ENCODE measurements at regions not wholly inside any gene's neighbourhood (a gene's known extent, or its start where the extent isn't known, plus 50 kb on each side); places are given as distances from the start of the nearest gene placed in this dataset.

GRCh38 chr11:129722529-129722928, 93.1 kb upstream of the TMEM45B start:
- Histone ChIP-seq H3K27me3 (ENCODE audit: insufficient read depth, low read length, poor library complexity) (peaks cover 9% of the 10 kb centered on the region), H3K36me3 (ENCODE audit: insufficient read depth, low read length) (no peaks in the 10 kb centered on the region), H3K27ac (ENCODE audit: low read length) (no peak overlapping the region), H2AFZ (ENCODE audit: low read depth, low read length) (no peak overlapping the region), H4K20me1 (ENCODE audit: insufficient read depth, low read length) (no peaks in the 10 kb centered on the region), H3K4me3 (ENCODE audit: low read depth in 1 of 2, low read length in 2 of 2) (no peak overlapping the region), H3K9me3 (ENCODE audit: insufficient read depth, low read length, severe bottlenecking) (no peaks in the 10 kb centered on the region), H3K4me1 (ENCODE audit: insufficient read depth, low read length) (no peaks in the 10 kb centered on the region), H3K4me2 (ENCODE audit: insufficient read depth, low read length) (no peak overlapping the region), H3K79me2 (ENCODE audit: insufficient read depth, low read length) (no peaks in the 10 kb centered on the region), H3K9ac (ENCODE audit: low read depth, low read length) (no peak overlapping the region)
- no peak for ATAC-seq (ENCODE audit: insufficient read depth, low read depth)
- no peak for DNase-seq
- TF ChIP-seq EZH2 (IDR thresholded peaks at IDR 0.05; ENCODE audit: borderline replicate concordance, low read depth, low read length, severe bottlenecking) (no peak), CTCF (IDR thresholded peaks at IDR 0.05; ENCODE audit: borderline replicate concordance, extremely low read depth, low read length, poor library complexity, severe bottlenecking) (no peak)

GRCh38 chr11:129723146-129723760, 92.4 kb upstream of the TMEM45B start:
- no peak for DNase-seq
- Histone ChIP-seq H3K4me2 (ENCODE audit: insufficient read depth, low read length) (no peak overlapping the region), H3K27me3 (ENCODE audit: insufficient read depth, low read length, poor library complexity) (peaks cover 9% of the 10 kb centered on the region), H3K4me1 (ENCODE audit: insufficient read depth, low read length) (no peaks in the 10 kb centered on the region), H3K9ac (ENCODE audit: low read depth, low read length) (no peak overlapping the region), H3K36me3 (ENCODE audit: insufficient read depth, low read length) (no peaks in the 10 kb centered on the region), H3K79me2 (ENCODE audit: insufficient read depth, low read length) (no peaks in the 10 kb centered on the region), H3K9me3 (ENCODE audit: insufficient read depth, low read length, severe bottlenecking) (no peaks in the 10 kb centered on the region), H4K20me1 (ENCODE audit: insufficient read depth, low read length) (no peaks in the 10 kb centered on the region), H3K4me3 (ENCODE audit: low read depth in 1 of 2, low read length in 2 of 2) (no peak overlapping the region), H2AFZ (ENCODE audit: low read depth, low read length) (no peak overlapping the region), H3K27ac (ENCODE audit: low read length) (no peak overlapping the region)
- ATAC-seq (ENCODE audit: insufficient read depth, low read depth), result no peak
- TF ChIP-seq EZH2 (IDR thresholded peaks at IDR 0.05; ENCODE audit: borderline replicate concordance, low read depth, low read length, severe bottlenecking), result no peak
- TF ChIP-seq CTCF (IDR thresholded peaks at IDR 0.05; ENCODE audit: borderline replicate concordance, extremely low read depth, low read length, poor library complexity, severe bottlenecking), result no peak

GRCh38 chr11:129723761-129724162, 91.9 kb upstream of the TMEM45B start:
- H3K27ac ChIP-seq (ENCODE audit: low read length), result no peak overlapping the region
- no peak overlapping the region for H3K4me2 ChIP-seq (ENCODE audit: insufficient read depth, low read length)
- no peak overlapping the region for H3K9ac ChIP-seq (ENCODE audit: low read depth, low read length)
- no peaks in the 10 kb centered on the region for H3K4me1 ChIP-seq (ENCODE audit: insufficient read depth, low read length)
- no peak for ATAC-seq (ENCODE audit: insufficient read depth, low read depth)
- no peak for DNase-seq
- no peaks in the 10 kb centered on the region for H3K9me3 ChIP-seq (ENCODE audit: insufficient read depth, low read length, severe bottlenecking)
- H3K27me3 ChIP-seq (ENCODE audit: insufficient read depth, low read length, poor library complexity), result peaks cover 9% of the 10 kb centered on the region
- TF ChIP-seq EZH2 (IDR thresholded peaks at IDR 0.05; ENCODE audit: borderline replicate concordance, low read depth, low read length, severe bottlenecking), result no peak
- no peak for TF ChIP-seq CTCF (IDR thresholded peaks at IDR 0.05; ENCODE audit: borderline replicate concordance, extremely low read depth, low read length, poor library complexity, severe bottlenecking)
- no peaks in the 10 kb centered on the region for H3K79me2 ChIP-seq (ENCODE audit: insufficient read depth, low read length)
- no peaks in the 10 kb centered on the region for H4K20me1 ChIP-seq (ENCODE audit: insufficient read depth, low read length)
- H3K36me3 ChIP-seq (ENCODE audit: insufficient read depth, low read length), result no peaks in the 10 kb centered on the region
- H2AFZ ChIP-seq (ENCODE audit: low read depth, low read length), result no peak overlapping the region
- no peak overlapping the region for H3K4me3 ChIP-seq (ENCODE audit: low read depth in 1 of 2, low read length in 2 of 2)

Measured in DND-41 (cell line).